Liver (tissue), 8 donors: ENCODE measurements at regions not wholly inside any gene's neighbourhood (a gene's known extent, or its start where the extent isn't known, plus 50 kb on each side); places are given as distances from the start of the nearest gene placed in this dataset.

Experiments used
- DNase-seq: peaks from one replicate; pipeline ENCODE4 v3.0.0-alpha.2; 2017; ENCODE audit warnings: low spot score
- H3K27ac ChIP-seq, 2 donors: one replicate each; pipeline ENCODE4 v1.7.0; 2013; ENCODE audit warnings: inconsistent platforms in 2 of 2, low read length in 2 of 2, control low read depth in 1 of 2, low read depth in 1 of 2, mild to moderate bottlenecking in 1 of 2
- H3K27me3 ChIP-seq, 4 donors: one replicate each; pipeline versions ENCODE4 v1.6.1 to v1.7.0; 2013; ENCODE audit warnings: low read length in 3 of 4, inconsistent platforms in 1 of 4, mild to moderate bottlenecking in 1 of 4, moderate library complexity in 1 of 4; ENCODE audit not compliant: control insufficient read depth in 4 of 4, insufficient read depth in 4 of 4
- H3K36me3 ChIP-seq, 4 donors: one replicate each; pipeline versions ENCODE4 v1.6.1 to v1.7.0; 2013; ENCODE audit warnings: low read length in 3 of 4, mild to moderate bottlenecking in 3 of 4, low read depth in 1 of 4, moderate library complexity in 1 of 4; ENCODE audit not compliant: control insufficient read depth in 4 of 4, insufficient read depth in 3 of 4
- H3K4me1 ChIP-seq, 4 donors: one replicate each; pipeline versions ENCODE4 v1.6.1 to v1.7.0; 2013; ENCODE audit warnings: low read length in 3 of 4, mild to moderate bottlenecking in 3 of 4, moderate library complexity in 1 of 4; ENCODE audit not compliant: control insufficient read depth in 4 of 4, insufficient read depth in 4 of 4
- H3K4me3 ChIP-seq, 3 donors: one replicate each; pipeline versions ENCODE4 v1.6.1 to v1.7.0; 2013; ENCODE audit warnings: low read length in 3 of 3, control low read depth in 1 of 3, low read depth in 1 of 3, mild to moderate bottlenecking in 1 of 3
- H3K9ac ChIP-seq, 2 donors: one replicate each; pipeline ENCODE4 v1.7.0; 2013; ENCODE audit warnings: low read length in 2 of 2, mild to moderate bottlenecking in 2 of 2, moderate library complexity in 2 of 2, control low read depth in 1 of 2, low read depth in 1 of 2
- H3K9me3 ChIP-seq, 4 donors: one replicate each; pipeline versions ENCODE4 v1.6.1 to v1.7.0; 2013; ENCODE audit warnings: low read length in 3 of 4; ENCODE audit not compliant: control insufficient read depth in 4 of 4
- EGR1 ChIP-seq, 2 donors: IDR thresholded peaks; 2 replicates each; pipeline ENCODE4 v1.6.1; 2016 to 2018; ENCODE audit warnings: antibody characterized with exemption in 2 of 2, low read depth in 2 of 2
- FOXA1 ChIP-seq: IDR thresholded peaks from 2 replicates; pipeline ENCODE4 v1.6.1; 2016; ENCODE audit warnings: antibody characterized with exemption
- FOXA2 ChIP-seq: IDR thresholded peaks from 2 replicates; pipeline ENCODE4 v1.6.1; 2016; ENCODE audit warnings: antibody characterized with exemption
- GABPA ChIP-seq, 2 donors: IDR thresholded peaks in 1 of 2; conservative IDR thresholded peaks in 1 of 2; 2 replicates each; pipeline ENCODE4 v1.6.1; 2016; ENCODE audit warnings: antibody characterized with exemption in 2 of 2, mild to moderate bottlenecking in 1 of 2, moderate library complexity in 1 of 2
- HNF4A ChIP-seq, 2 donors: conservative IDR thresholded peaks; 2 replicates each; pipeline ENCODE4 v1.6.1; 2016; ENCODE audit warnings: antibody characterized with exemption in 2 of 2, mild to moderate bottlenecking in 2 of 2
- HNF4G ChIP-seq: IDR thresholded peaks from 2 replicates; pipeline ENCODE4 v1.6.1; 2016; ENCODE audit warnings: antibody characterized with exemption
- JUND ChIP-seq, 2 donors: IDR thresholded peaks; 2 replicates each; pipeline ENCODE4 v1.6.1; 2016; ENCODE audit warnings: antibody characterized with exemption in 2 of 2
- NR2F2 ChIP-seq: IDR thresholded peaks from 2 replicates; pipeline ENCODE4 v1.6.1; 2016; ENCODE audit warnings: antibody characterized with exemption
- RAD21 ChIP-seq, 2 donors: IDR thresholded peaks; 2 replicates each; pipeline ENCODE4 v1.6.1; 2016; ENCODE audit warnings: antibody characterized with exemption in 2 of 2, mild to moderate bottlenecking in 2 of 2
- RXRA ChIP-seq, 2 donors: IDR thresholded peaks; 2 replicates each; pipeline ENCODE4 v1.6.1; 2017 to 2018; ENCODE audit warnings: antibody characterized with exemption in 2 of 2, mild to moderate bottlenecking in 1 of 2
- SP1 ChIP-seq: IDR thresholded peaks from 2 replicates; pipeline ENCODE4 v1.6.1; 2018; ENCODE audit warnings: antibody characterized with exemption, mild to moderate bottlenecking
- TAF1 ChIP-seq: conservative IDR thresholded peaks from 2 replicates; pipeline ENCODE4 v1.6.1; 2016; ENCODE audit warnings: antibody characterized with exemption, mild to moderate bottlenecking
- YY1 ChIP-seq: IDR thresholded peaks from 2 replicates; pipeline ENCODE4 v1.6.1; 2016; ENCODE audit warnings: antibody characterized with exemption, mild to moderate bottlenecking
- WGBS: extraction: QIAGEN DNeasy Blood & Tissue Kit; methylation state at CpG from one replicate; pipeline ENCODE4 v1.1.7; 2013; 5-methylcytosine and 5-hydroxymethylcytosine counted together
- TF ChIP-seq, protein P1 (sequence below): IDR thresholded peaks from 2 replicates; pipeline ENCODE4 v1.6.1; 2016; ENCODE audit warnings: antibody characterized with exemption
- TF ChIP-seq, protein P2 (sequence below): IDR thresholded peaks from 2 replicates; pipeline ENCODE4 v1.6.1; 2016; ENCODE audit warnings: antibody characterized with exemption, mild to moderate bottlenecking
- TF ChIP-seq, protein P3 (sequence below): IDR thresholded peaks from 2 replicates; pipeline ENCODE4 v1.6.1; 2016; ENCODE audit warnings: antibody characterized with exemption
- TF ChIP-seq, protein P4 (sequence below): fragments of 150-350 bp; IDR thresholded peaks from 2 replicates; pipeline ENCODE4 v1.5.1; 2017; ENCODE audit warnings: improper control_type of control experiment, low read depth, low read length; ENCODE audit not compliant: missing input control
- TF ChIP-seq, protein P5 (sequence below): IDR thresholded peaks from 2 replicates; pipeline ENCODE4 v1.6.1; 2016; ENCODE audit warnings: antibody characterized with exemption
- donor health status: healthy.
- donor health status: healthy.
- donor health status: healthy.
- donor health status: healthy.
- donor health status: healthy.

DNA sequence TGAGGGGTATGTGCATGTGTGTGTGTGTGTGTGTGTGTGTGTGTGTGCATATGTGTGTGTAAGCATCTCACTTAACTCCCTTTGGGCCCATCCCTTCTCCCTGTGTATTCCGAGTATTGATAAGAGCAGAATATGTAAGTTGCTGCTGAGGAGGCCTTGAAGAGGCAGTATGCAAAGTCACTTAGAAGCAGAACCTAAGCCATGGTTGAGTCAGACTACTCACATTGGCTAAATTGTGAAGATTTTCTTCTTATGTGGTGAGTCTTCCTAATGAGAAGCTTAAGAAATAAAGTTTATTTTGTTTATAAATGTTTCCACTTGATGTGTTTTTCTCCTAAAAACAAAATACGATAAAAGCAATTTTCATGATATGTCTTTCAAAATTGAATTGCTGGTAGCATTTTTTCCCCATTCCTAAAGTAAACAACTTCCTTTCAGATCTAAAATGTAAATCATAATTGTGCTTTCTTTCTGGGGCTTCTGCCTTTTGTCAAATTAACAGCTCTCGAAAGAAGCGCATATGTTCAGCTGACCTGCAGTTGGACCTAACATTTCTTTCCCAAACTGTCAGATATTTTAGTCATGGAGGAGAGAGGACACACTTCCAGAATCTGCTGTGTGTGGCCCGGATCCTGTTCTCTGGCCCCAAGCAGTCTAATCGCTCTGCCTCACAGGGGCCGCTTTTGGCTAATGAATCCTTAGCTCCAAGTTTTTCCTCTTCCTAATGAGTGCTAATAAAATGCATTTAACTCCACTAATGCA lies 284.0 kb downstream of the DUSP10 start:
- no peaks in the 10 kb centered on the region for H3K27me3 ChIP-seq
- WGBS = 81% methylated on average over 7 of the region's 7 CpGs
- DNase-seq = no peak
- no peak overlapping the region for H3K4me3 ChIP-seq
- TF ChIP-seq FOXA1 (no peak), EGR1 (IDR thresholded peaks at IDR 0.05; ENCODE audit: low read depth in 2 of 2) (no peak), NR2F2 (peak; percentile 66), RXRA (IDR thresholded peaks at IDR 0.05) (peak in 1 of 2 donors; percentile 16)
- H3K4me1 ChIP-seq = no peaks in the 10 kb centered on the region
- H3K9me3 ChIP-seq = peaks cover 0 to 4% (median under 1%) of the 10 kb centered on the region in 4 donors
- no peak overlapping the region for H3K9ac ChIP-seq
- H3K27ac ChIP-seq = peak overlapping the region in 1 of 2 donors; percentile 42
- H3K36me3 ChIP-seq = no peaks in the 10 kb centered on the region

DNA sequence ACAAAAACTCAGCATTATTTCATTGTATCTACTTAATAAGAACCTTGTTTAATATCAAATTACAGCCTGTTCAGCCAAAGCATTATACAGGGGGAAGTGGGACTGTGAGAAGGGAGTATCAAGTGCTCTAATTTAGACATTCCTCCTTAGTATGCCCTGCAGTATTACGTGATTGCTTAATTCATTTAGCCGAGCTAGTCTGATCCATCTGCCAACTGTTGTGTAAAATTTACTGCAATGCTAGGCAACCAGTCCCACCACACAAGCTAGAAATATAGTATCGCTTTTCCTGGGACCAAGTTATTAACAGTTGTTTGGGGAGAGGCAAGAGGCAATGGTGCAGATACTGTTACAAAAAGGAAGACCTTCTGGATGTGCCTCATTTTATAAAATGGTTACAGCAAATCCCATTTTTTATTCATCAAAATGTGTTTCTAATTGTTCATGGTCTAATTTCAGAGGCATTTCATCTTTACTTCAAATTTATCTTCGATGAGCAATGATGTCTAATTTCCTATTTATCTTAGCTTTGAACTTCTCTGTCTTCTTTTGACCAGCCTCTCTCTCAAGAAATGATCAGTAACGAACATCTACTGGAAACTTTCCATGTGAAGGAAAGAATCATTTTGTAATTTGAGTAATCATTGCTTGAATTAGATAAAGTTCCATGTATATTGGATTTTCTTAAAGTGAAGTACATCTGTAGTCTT lies 283.3 kb downstream of the DUSP10 start:
- TF ChIP-seq, protein P1, sequence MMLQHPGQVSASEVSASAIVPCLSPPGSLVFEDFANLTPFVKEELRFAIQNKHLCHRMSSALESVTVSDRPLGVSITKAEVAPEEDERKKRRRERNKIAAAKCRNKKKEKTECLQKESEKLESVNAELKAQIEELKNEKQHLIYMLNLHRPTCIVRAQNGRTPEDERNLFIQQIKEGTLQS = no peak
- TF ChIP-seq FOXA1 = no peak
- no peak for TF ChIP-seq RXRA (IDR thresholded peaks at IDR 0.05)
- no peak for TF ChIP-seq JUND (IDR thresholded peaks at IDR 0.05)
- TF ChIP-seq, protein P2, sequence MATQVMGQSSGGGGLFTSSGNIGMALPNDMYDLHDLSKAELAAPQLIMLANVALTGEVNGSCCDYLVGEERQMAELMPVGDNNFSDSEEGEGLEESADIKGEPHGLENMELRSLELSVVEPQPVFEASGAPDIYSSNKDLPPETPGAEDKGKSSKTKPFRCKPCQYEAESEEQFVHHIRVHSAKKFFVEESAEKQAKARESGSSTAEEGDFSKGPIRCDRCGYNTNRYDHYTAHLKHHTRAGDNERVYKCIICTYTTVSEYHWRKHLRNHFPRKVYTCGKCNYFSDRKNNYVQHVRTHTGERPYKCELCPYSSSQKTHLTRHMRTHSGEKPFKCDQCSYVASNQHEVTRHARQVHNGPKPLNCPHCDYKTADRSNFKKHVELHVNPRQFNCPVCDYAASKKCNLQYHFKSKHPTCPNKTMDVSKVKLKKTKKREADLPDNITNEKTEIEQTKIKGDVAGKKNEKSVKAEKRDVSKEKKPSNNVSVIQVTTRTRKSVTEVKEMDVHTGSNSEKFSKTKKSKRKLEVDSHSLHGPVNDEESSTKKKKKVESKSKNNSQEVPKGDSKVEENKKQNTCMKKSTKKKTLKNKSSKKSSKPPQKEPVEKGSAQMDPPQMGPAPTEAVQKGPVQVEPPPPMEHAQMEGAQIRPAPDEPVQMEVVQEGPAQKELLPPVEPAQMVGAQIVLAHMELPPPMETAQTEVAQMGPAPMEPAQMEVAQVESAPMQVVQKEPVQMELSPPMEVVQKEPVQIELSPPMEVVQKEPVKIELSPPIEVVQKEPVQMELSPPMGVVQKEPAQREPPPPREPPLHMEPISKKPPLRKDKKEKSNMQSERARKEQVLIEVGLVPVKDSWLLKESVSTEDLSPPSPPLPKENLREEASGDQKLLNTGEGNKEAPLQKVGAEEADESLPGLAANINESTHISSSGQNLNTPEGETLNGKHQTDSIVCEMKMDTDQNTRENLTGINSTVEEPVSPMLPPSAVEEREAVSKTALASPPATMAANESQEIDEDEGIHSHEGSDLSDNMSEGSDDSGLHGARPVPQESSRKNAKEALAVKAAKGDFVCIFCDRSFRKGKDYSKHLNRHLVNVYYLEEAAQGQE = no peak
- TF ChIP-seq HNF4G = no peak
- no peak for TF ChIP-seq GABPA (IDR thresholded peaks at IDR 0.05 in 1 of 2, conservative IDR thresholded peaks at IDR 0.05 in 1 of 2)
- no peak for TF ChIP-seq EGR1 (IDR thresholded peaks at IDR 0.05; ENCODE audit: low read depth in 2 of 2)
- TF ChIP-seq, protein P3, sequence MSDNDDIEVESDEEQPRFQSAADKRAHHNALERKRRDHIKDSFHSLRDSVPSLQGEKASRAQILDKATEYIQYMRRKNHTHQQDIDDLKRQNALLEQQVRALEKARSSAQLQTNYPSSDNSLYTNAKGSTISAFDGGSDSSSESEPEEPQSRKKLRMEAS = no peak
- no peak for TF ChIP-seq RAD21 (IDR thresholded peaks at IDR 0.05)
- no peak for TF ChIP-seq FOXA2
- no peak for TF ChIP-seq HNF4A (conservative IDR thresholded peaks at IDR 0.05)
- no peak for TF ChIP-seq SP1
- TF ChIP-seq, protein P4, sequence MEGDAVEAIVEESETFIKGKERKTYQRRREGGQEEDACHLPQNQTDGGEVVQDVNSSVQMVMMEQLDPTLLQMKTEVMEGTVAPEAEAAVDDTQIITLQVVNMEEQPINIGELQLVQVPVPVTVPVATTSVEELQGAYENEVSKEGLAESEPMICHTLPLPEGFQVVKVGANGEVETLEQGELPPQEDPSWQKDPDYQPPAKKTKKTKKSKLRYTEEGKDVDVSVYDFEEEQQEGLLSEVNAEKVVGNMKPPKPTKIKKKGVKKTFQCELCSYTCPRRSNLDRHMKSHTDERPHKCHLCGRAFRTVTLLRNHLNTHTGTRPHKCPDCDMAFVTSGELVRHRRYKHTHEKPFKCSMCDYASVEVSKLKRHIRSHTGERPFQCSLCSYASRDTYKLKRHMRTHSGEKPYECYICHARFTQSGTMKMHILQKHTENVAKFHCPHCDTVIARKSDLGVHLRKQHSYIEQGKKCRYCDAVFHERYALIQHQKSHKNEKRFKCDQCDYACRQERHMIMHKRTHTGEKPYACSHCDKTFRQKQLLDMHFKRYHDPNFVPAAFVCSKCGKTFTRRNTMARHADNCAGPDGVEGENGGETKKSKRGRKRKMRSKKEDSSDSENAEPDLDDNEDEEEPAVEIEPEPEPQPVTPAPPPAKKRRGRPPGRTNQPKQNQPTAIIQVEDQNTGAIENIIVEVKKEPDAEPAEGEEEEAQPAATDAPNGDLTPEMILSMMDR = no peak
- TF ChIP-seq, protein P5, sequence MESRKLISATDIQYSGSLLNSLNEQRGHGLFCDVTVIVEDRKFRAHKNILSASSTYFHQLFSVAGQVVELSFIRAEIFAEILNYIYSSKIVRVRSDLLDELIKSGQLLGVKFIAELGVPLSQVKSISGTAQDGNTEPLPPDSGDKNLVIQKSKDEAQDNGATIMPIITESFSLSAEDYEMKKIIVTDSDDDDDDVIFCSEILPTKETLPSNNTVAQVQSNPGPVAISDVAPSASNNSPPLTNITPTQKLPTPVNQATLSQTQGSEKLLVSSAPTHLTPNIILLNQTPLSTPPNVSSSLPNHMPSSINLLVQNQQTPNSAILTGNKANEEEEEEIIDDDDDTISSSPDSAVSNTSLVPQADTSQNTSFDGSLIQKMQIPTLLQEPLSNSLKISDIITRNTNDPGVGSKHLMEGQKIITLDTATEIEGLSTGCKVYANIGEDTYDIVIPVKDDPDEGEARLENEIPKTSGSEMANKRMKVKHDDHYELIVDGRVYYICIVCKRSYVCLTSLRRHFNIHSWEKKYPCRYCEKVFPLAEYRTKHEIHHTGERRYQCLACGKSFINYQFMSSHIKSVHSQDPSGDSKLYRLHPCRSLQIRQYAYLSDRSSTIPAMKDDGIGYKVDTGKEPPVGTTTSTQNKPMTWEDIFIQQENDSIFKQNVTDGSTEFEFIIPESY = no peak
- no peak for TF ChIP-seq NR2F2
- TF ChIP-seq TAF1 = no peak
- TF ChIP-seq YY1 = no peak
- DNase-seq = no peak
- Histone ChIP-seq H3K9ac (no peak overlapping the region), H3K36me3 (no peaks in the 10 kb centered on the region), H3K4me1 (no peaks in the 10 kb centered on the region), H3K4me3 (no peak overlapping the region), H3K9me3 (peaks cover 0 to 4% (median under 1%) of the 10 kb centered on the region in 4 donors), H3K27ac (peak overlapping the region; percentile 19 to 42), H3K27me3 (no peaks in the 10 kb centered on the region)
- WGBS = 64% methylated on average over 5 of the region's 5 CpGs
